ENCODE measurements at regions not wholly inside any gene's neighbourhood (a gene's known extent, or its start where the extent isn't known, plus 50 kb on each side); places are given as distances from the start of the nearest gene placed in this dataset.
A peak's percentile ranks its signal among the peaks of the same experiment; 100 is the strongest.

DNA sequence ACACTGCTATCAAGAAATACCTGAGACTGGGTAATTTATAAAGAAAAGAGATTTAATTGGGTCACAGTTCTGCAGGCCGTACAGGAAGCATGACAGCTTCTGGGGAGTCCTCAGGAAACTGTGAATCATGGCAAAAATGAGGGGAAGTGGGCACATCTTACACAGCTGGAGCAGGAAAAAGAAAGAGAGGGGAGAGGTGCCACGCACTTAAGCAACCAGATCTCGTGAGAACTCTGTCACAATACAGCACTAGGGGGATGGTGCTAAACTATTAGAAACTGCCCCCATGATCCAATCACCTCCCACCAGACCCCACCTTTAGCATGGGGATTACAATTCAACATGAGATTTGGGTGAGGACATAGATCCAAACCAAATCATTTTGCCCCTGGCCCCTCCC, 105.5 kb upstream of the CPLX2 start:
- peak in 10 of 11 experiments; percentile 21 to 82 (median 62); a peak in 11 of 22 replicates for TF ChIP-seq Cebpa-rat (IDR thresholded peaks at IDR 0.05)
- Histone ChIP-seq H3K4me1 (peaks cover 18 to 33% (median 25%) of the 10 kb centered on the region in 10 experiments), H3K4me3 (peak overlapping the region in 1 of 10 experiments; percentile 6; a peak in 3 of 20 replicates), H3K4me2 (peak overlapping the region; percentile 18 to 71 (median 48); a peak in 20 of 22 replicates), H3K27ac (peak overlapping the region; percentile 11 to 76 (median 65); a peak in 21 of 22 replicates), H3K9me3 (replicated peaks in 1 of 11) (peaks cover 39 to 74% (median 45%) of the 10 kb centered on the region in 11 experiments), H3K9ac (peak overlapping the region in 4 of 11 experiments; percentile 0 to 37 (median 4); a peak in 4 of 22 replicates), H3K36me3 (peaks cover 0 to 18% (median 0%) of the 10 kb centered on the region in 11 experiments; a peak in 6 of 22 replicates), H4K20me1 (no peaks in the 10 kb centered on the region), H3K27me3 (no peaks in the 10 kb centered on the region)

DNA sequence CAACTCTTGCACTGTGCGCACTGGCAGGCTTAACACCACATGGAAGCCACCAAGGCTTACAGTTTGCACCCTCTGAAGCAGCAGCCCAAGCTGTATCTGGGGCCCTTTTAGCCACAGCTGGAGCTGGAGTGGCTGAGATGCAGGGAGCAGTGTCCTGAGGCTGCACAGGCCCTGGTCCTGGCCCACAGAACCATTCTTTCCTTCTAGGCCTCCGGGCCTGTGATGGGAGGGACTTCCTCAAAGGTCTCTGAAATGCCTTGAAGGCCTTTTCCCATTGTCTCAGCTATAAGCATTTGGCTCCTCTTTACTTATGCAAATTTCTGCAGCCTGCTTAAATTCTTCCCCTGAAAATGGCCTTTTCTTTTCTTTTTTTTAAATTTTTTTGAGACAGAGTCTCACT, 104.4 kb upstream of the CPLX2 start:
- H3K4me1 ChIP-seq: peaks cover 24 to 36% (median 31%) of the 10 kb centered on the region in 10 experiments
- peak overlapping the region in 3 of 10 experiments; percentile 6 to 43 (median 36); a peak in 4 of 20 replicates for H3K4me3 ChIP-seq
- TF ChIP-seq Cebpa-rat (IDR thresholded peaks at IDR 0.05): no peak
- H3K9me3 ChIP-seq (replicated peaks in 1 of 11): peaks cover 28 to 63% (median 34%) of the 10 kb centered on the region in 11 experiments
- peak overlapping the region in 9 of 11 experiments; percentile 53 to 76 (median 65); a peak in 15 of 22 replicates for H3K27ac ChIP-seq
- no peak overlapping the region for H3K9ac ChIP-seq
- peak overlapping the region in 1 of 11 experiments; percentile 31; a peak in 4 of 22 replicates for H3K4me2 ChIP-seq
- peaks cover 0 to 13% (median 0%) of the 10 kb centered on the region in 11 experiments; a peak in 4 of 22 replicates for H3K36me3 ChIP-seq
- H4K20me1 ChIP-seq: no peaks in the 10 kb centered on the region
- H3K27me3 ChIP-seq: no peaks in the 10 kb centered on the region

DNA sequence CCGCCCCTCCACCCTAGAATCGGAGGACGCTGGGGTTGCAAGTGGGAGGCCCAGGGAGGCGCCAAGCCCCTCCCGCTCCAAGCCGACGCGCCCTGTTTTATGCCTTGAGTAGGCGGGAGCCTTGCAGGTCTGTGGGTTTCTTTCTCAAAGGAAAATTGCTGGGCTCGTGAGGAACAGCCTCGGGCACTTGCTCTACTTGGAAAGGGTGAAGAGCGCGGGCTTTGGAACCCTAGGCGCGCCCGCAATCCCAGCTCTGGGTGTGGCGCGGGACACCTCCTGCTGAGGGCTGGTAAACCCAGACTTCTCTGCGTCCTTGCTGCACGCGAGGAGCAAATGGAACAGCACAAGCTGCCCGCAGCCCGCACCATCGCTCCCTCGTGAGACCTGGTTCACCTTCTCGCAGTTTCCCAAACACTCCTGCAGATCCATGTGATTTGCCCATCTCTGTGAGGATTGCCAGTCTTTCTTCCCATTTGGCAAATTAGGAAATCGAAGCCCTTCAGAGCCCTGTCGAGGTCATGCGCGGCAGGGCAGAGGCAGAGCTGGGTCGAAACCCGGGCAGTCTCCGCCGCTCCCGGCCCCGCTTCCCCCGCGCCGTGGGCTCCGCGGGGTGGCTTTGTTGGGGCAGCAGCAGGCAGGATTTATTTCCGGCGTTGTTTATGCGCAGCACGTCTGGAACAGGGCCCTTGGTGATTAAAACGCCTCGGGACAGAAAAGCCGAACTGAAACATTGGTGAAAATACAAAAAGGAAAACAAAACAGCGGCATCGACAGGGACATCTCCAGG, 98.4 kb upstream of the CPLX2 start:
- TF ChIP-seq Cebpa-rat (IDR thresholded peaks at IDR 0.05): no peak
- H3K36me3 ChIP-seq: no peaks in the 10 kb centered on the region
- H3K9ac ChIP-seq: no peak overlapping the region
- H4K20me1 ChIP-seq: no peaks in the 10 kb centered on the region
- H3K4me3 ChIP-seq: no peak overlapping the region
- no peak overlapping the region for H3K27ac ChIP-seq
- no peak overlapping the region for H3K4me2 ChIP-seq
- H3K4me1 ChIP-seq: peaks cover 9 to 19% (median 15%) of the 10 kb centered on the region in 10 experiments
- peaks cover 3 to 13% (median 7%) of the 10 kb centered on the region in 11 experiments; a peak in 18 of 22 replicates for H3K9me3 ChIP-seq (replicated peaks in 1 of 11)
- H3K27me3 ChIP-seq: no peaks in the 10 kb centered on the region

DNA sequence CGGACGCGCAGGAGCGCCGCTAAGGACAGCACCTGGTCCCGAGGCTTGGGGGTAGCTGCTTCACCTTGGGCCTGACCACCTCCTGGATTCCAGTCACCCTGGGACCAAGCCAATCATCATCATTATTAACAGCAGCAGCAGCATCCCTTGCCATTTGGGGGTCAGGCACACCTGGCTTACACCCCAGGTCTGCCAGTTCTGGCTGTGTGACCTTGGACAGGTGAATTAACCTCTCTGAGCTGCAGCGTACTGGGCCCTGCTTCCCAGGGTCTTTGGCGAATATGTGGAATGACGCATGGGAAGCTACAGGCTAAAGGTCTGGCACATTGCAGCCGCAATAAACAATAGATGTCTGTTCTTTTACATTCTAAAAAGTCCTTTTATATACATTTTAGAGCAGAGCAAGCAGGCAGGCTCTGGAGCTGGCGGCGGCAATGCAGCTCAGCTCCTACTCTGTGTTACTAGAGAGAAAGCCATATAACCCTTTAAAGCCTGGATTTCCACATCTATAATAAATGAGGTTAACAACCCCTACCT, 97.8 kb upstream of the CPLX2 start:
- H3K9me3 ChIP-seq (replicated peaks in 1 of 11): peaks cover 0 to 7% (median under 1%) of the 10 kb centered on the region in 11 experiments; a peak in 1 of 22 replicates
- H4K20me1 ChIP-seq: no peaks in the 10 kb centered on the region
- no peak overlapping the region for H3K4me3 ChIP-seq
- TF ChIP-seq Cebpa-rat (IDR thresholded peaks at IDR 0.05): no peak
- H3K27ac ChIP-seq: no peak overlapping the region
- no peaks in the 10 kb centered on the region for H3K27me3 ChIP-seq
- H3K9ac ChIP-seq: no peak overlapping the region
- H3K4me2 ChIP-seq: no peak overlapping the region
- peaks cover 9 to 19% (median 15%) of the 10 kb centered on the region in 10 experiments for H3K4me1 ChIP-seq
- no peaks in the 10 kb centered on the region for H3K36me3 ChIP-seq

DNA sequence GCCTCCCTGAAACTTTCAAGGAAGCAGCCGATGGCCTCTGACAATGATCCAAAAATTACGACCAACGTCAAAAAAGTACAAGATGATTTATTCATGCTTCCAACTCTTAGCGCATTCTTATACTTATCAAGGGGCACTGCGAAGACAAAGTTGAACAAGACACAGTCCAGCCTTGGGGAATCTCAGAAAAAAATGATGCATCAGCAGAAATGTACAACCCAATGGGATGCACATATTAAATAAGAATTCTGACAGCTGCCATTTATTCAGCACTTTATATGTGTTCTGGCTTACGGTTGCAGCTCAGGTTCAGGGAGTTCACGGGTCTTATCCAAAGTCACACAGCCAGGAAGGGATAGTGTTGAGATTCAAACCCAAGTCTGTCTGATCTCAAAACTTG, 96.0 kb upstream of the CPLX2 start:
- Histone ChIP-seq H3K4me3 (no peak overlapping the region), H3K27ac (no peak overlapping the region), H3K4me1 (peaks cover 6 to 12% (median 11%) of the 10 kb centered on the region in 10 experiments), H3K27me3 (no peaks in the 10 kb centered on the region), H3K9me3 (replicated peaks in 1 of 11) (no peaks in the 10 kb centered on the region), H3K9ac (no peak overlapping the region), H4K20me1 (no peaks in the 10 kb centered on the region), H3K4me2 (no peak overlapping the region), H3K36me3 (no peaks in the 10 kb centered on the region)
- TF ChIP-seq Cebpa-rat (IDR thresholded peaks at IDR 0.05): no peak

DNA sequence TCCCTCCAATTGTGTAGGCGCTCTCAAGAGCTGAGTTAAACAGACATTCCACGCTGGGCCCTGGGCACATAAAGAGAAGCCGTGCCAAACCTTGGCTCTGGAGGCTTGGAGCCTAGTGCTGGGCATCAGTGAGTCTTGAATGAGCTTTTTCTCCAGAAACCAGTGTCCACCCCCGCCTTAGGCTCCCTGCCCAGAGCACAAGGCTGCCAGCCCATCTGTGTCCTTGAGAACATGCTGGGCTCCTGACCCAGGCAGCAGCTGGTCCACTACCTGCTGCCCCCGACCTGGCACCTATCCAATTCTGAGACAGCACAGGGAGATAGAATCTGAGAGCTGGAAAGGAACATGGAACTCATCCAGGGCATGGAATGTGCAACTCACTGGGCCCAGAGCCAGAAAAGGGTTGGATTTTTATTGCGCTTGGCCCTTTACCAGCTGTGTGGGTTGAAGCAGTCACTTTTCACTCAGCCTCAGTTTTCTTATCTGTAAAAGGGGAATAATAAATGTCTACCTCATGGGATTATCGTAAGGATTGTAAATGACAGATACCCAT, 92.4 kb upstream of the CPLX2 start:
- H3K4me3 ChIP-seq: no peak overlapping the region
- no peaks in the 10 kb centered on the region for H3K9me3 ChIP-seq (replicated peaks in 1 of 11)
- H3K27me3 ChIP-seq: no peaks in the 10 kb centered on the region
- H3K9ac ChIP-seq: no peak overlapping the region
- no peak for TF ChIP-seq Cebpa-rat (IDR thresholded peaks at IDR 0.05)
- no peaks in the 10 kb centered on the region for H3K36me3 ChIP-seq
- H3K27ac ChIP-seq: no peak overlapping the region
- H3K4me1 ChIP-seq: no peaks in the 10 kb centered on the region
- H4K20me1 ChIP-seq: no peaks in the 10 kb centered on the region
- H3K4me2 ChIP-seq: no peak overlapping the region

DNA sequence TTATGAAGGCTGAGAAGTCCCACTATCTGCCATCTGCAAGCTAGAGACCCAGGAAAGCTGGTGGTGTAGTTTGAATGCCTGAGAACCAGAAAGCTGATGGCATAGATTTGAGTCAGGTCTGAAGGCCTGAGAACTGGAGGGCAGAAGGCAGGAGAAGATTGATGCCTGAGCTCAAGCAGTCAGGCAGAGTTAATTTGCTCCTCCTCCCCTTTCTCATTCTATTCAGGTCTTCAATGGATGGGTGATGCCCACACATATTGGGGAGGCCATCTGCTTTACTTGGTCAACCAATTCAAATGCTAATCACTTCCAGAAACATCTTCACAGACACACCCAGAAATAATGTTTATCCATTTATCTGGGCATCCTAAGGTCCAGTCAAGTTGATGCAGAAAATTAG, 87.6 kb upstream of the CPLX2 start:
- Histone ChIP-seq H3K27me3 (no peaks in the 10 kb centered on the region), H3K9ac (no peak overlapping the region), H3K9me3 (replicated peaks in 1 of 11) (no peaks in the 10 kb centered on the region), H3K36me3 (no peaks in the 10 kb centered on the region), H4K20me1 (no peaks in the 10 kb centered on the region), H3K4me3 (no peak overlapping the region), H3K27ac (no peak overlapping the region), H3K4me1 (no peaks in the 10 kb centered on the region), H3K4me2 (no peak overlapping the region)
- TF ChIP-seq Cebpa-rat (IDR thresholded peaks at IDR 0.05): no peak

DNA sequence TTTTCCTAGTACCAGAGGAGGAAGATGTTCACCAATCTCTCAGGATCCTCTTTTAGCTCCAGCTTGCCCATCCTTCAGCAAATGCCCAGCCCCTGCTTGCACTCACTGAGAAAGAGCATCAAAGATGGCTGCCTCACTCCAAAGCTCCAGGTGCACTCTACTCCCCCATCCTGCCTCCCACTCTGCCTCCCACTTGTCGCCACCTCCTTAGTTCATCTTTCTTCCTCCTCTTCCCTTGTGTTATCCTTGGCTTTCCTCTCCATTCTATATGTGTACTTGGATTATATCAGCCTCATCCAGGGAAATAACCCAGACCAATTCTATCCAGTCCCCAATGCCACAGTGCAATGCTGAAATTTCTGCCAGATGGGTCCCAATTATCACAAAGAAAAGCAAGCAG, 87.1 kb upstream of the CPLX2 start:
- Histone ChIP-seq H3K4me2 (no peak overlapping the region), H3K9ac (no peak overlapping the region), H3K4me3 (no peak overlapping the region), H3K27me3 (no peaks in the 10 kb centered on the region), H3K36me3 (no peaks in the 10 kb centered on the region), H3K27ac (no peak overlapping the region), H4K20me1 (no peaks in the 10 kb centered on the region), H3K4me1 (no peaks in the 10 kb centered on the region), H3K9me3 (replicated peaks in 1 of 11) (no peaks in the 10 kb centered on the region)
- no peak for TF ChIP-seq Cebpa-rat (IDR thresholded peaks at IDR 0.05)

DNA sequence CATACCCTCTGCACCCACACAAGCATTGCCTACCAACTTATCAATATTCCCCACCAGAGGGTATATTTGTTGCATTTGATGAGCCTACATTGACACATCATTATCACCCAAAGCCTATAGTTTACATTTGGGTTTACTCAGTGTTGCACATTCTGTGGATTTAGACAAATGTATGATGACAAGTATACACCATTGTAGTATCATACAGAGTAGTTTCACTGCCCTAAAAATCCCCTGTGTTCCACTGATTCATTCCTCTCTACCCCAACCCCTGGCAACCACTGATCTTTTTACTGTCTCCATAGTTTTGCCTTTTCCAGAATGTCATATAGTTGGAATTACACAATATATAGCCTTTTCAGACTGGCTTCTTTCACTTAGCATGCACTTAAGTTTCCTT, 85.7 kb upstream of the CPLX2 start:
- Histone ChIP-seq H3K27me3 (no peaks in the 10 kb centered on the region), H3K4me2 (no peak overlapping the region), H3K4me3 (no peak overlapping the region), H3K27ac (no peak overlapping the region), H3K9ac (no peak overlapping the region), H3K9me3 (replicated peaks in 1 of 11) (no peaks in the 10 kb centered on the region), H4K20me1 (no peaks in the 10 kb centered on the region), H3K4me1 (no peaks in the 10 kb centered on the region), H3K36me3 (no peaks in the 10 kb centered on the region)
- no peak for TF ChIP-seq Cebpa-rat (IDR thresholded peaks at IDR 0.05)

Measured in BLaER1 treated with 17β-estradiol and CSF1 and Interleukin-3, amounts not matched to agents 10 nM and 100 nM (cell line).